ENCODE measurements at regions not wholly inside any gene's neighbourhood (a gene's known extent, or its start where the extent isn't known, plus 50 kb on each side); places are given as distances from the start of the nearest gene placed in this dataset.

GRCh38 chr19:31784671-31785101 is 435.4 kb upstream of the TSHZ3 start:
- no peak for TF ChIP-seq CTCF (IDR thresholded peaks at IDR 0.05; ENCODE audit: poor library complexity)
- no peak for TF ChIP-seq EZH2phosphoT487 (IDR thresholded peaks at IDR 0.05; ENCODE audit: low read depth, severe bottlenecking, unreplicated experiment)
